ENCODE measurements at regions not wholly inside any gene's neighbourhood (a gene's known extent, or its start where the extent isn't known, plus 50 kb on each side); places are given as distances from the start of the nearest gene placed in this dataset.

GRCh38 chr1:115475901-115476300 lies 137.9 kb upstream of the NGF start:
- Histone ChIP-seq H3K79me2 (ENCODE audit: insufficient read depth) (no peaks in the 10 kb centered on the region), H3K4me1 (ENCODE audit: control insufficient read depth in 1 of 2, insufficient read depth in 2 of 2, low read depth in 1 of 2, low read length in 1 of 2) (peaks cover 0 to 7% of the 10 kb centered on the region in 2 experiments; a peak in 1 of 4 replicates), H3F3A (replicated peaks; ENCODE audit: insufficient read depth) (no peaks in the 10 kb centered on the region), H3K27me3 (ENCODE audit: insufficient read depth) (no peaks in the 10 kb centered on the region), H3K9ac (no peak overlapping the region), H3K9me2 (no peaks in the 10 kb centered on the region), H3K4me3 (ENCODE audit: low read depth in 2 of 2, low read length in 1 of 2) (no peak overlapping the region), H3K9me3 (no peaks in the 10 kb centered on the region), H3K27ac (ENCODE audit: low read depth in 2 of 2, low read length in 1 of 2) (no peak overlapping the region), H3K4me2 (no peak overlapping the region), H3K36me3 (replicated peaks in 1 of 2; ENCODE audit: control insufficient read depth in 1 of 2, insufficient read depth in 2 of 2, low read length in 1 of 2) (no peaks in the 10 kb centered on the region), H4K20me1 (ENCODE audit: insufficient read depth) (no peaks in the 10 kb centered on the region), H2AFZ (ENCODE audit: low read depth) (no peak overlapping the region)
- no peak for TF ChIP-seq POLR2AphosphoS5 (IDR thresholded peaks at IDR 0.05; ENCODE audit: low read depth, low read length)
- no peak for TF ChIP-seq FOXM1 (IDR thresholded peaks at IDR 0.05; ENCODE audit: low read depth)
- no peak for TF ChIP-seq RFX5 (IDR thresholded peaks at IDR 0.05; ENCODE audit: low read length)
- TF ChIP-seq EZH2phosphoT487 (IDR thresholded peaks at IDR 0.05; ENCODE audit: borderline replicate concordance, low read depth): no peak
- TF ChIP-seq GABPA (IDR thresholded peaks at IDR 0.05; ENCODE audit: low read depth): no peak
- POLR2A ChIA-PET: no interaction called here
- WGBS (ENCODE audit: low lambda C conversion rate): 69% methylated on average over 5 of the region's 5 CpGs
- no peak for DNase-seq
- CTCF ChIA-PET: interaction anchor here (1.1 to 2.7 kb wide), 4 partner anchors 120 to 340 kb away, joined by 3 to 15 read pairs (median 12); no protein-coding TSS in a partner anchor

GRCh38 chr1:115475252-115475651 lies 137.2 kb upstream of the NGF start:
- no peaks in the 10 kb centered on the region for H4K20me1 ChIP-seq (ENCODE audit: insufficient read depth)
- ChIA-PET CTCF (interaction anchor here (1.1 kb wide), 1 partner anchor 337 kb away, joined by 9 read pairs; no protein-coding TSS in a partner anchor), POLR2A (no interaction called here)
- no peaks in the 10 kb centered on the region for H3K9me2 ChIP-seq
- H2AFZ ChIP-seq (ENCODE audit: low read depth): no peak overlapping the region
- peaks cover 2% of the 10 kb centered on the region for H3F3A ChIP-seq (replicated peaks; ENCODE audit: insufficient read depth)
- TF ChIP-seq PBX3 (IDR thresholded peaks at IDR 0.05): no peak
- H3K4me1 ChIP-seq (ENCODE audit: control insufficient read depth in 1 of 2, insufficient read depth in 2 of 2, low read depth in 1 of 2, low read length in 1 of 2): peaks cover 3 to 7% of the 10 kb centered on the region in 2 experiments; a peak in 1 of 4 replicates
- 100% methylated on average over 1 of the region's 2 CpGs for WGBS (ENCODE audit: low lambda C conversion rate)
- no peak overlapping the region for H3K9ac ChIP-seq
- DNase-seq: no peak
- no peak overlapping the region for H3K27ac ChIP-seq (ENCODE audit: low read depth in 2 of 2, low read length in 1 of 2)
- H3K4me3 ChIP-seq (ENCODE audit: low read depth in 2 of 2, low read length in 1 of 2): no peak overlapping the region
- no peaks in the 10 kb centered on the region for H3K27me3 ChIP-seq (ENCODE audit: insufficient read depth)
- no peaks in the 10 kb centered on the region for H3K9me3 ChIP-seq
- H3K4me2 ChIP-seq: no peak overlapping the region
- no peaks in the 10 kb centered on the region for H3K79me2 ChIP-seq (ENCODE audit: insufficient read depth)
- no peaks in the 10 kb centered on the region for H3K36me3 ChIP-seq (replicated peaks in 1 of 2; ENCODE audit: control insufficient read depth in 1 of 2, insufficient read depth in 2 of 2, low read length in 1 of 2)

- CTCF ChIA-PET: interaction anchor here (2.6 to 10.5 kb wide), 2 partner anchors 122 to 335 kb away, joined by 8 to 280 read pairs; no protein-coding TSS in a partner anchor
- H3K27ac ChIP-seq (ENCODE audit: low read depth in 2 of 2, low read length in 1 of 2): no peak overlapping the region
- H3K4me3 ChIP-seq (ENCODE audit: low read depth in 2 of 2, low read length in 1 of 2): no peak overlapping the region
- no peaks in the 10 kb centered on the region for H3K9me2 ChIP-seq
- H3K9ac ChIP-seq: no peak overlapping the region
- H3F3A ChIP-seq (replicated peaks; ENCODE audit: insufficient read depth): peaks cover 12% of the 10 kb centered on the region
- H2AFZ ChIP-seq (ENCODE audit: low read depth): no peak overlapping the region
- no peaks in the 10 kb centered on the region for H4K20me1 ChIP-seq (ENCODE audit: insufficient read depth)
- no peaks in the 10 kb centered on the region for H3K79me2 ChIP-seq (ENCODE audit: insufficient read depth)
- no peaks in the 10 kb centered on the region for H3K9me3 ChIP-seq
- no peak overlapping the region for H3K4me2 ChIP-seq
- H3K36me3 ChIP-seq (replicated peaks in 1 of 2; ENCODE audit: control insufficient read depth in 1 of 2, insufficient read depth in 2 of 2, low read length in 1 of 2): no peaks in the 10 kb centered on the region
- H3K27me3 ChIP-seq (ENCODE audit: insufficient read depth): no peaks in the 10 kb centered on the region
- no peak for DNase-seq
- TF ChIP-seq NFIC (IDR thresholded peaks at IDR 0.05; ENCODE audit: borderline replicate concordance) (no peak), TAF1 (IDR thresholded peaks at IDR 0.05; ENCODE audit: borderline replicate concordance, low read depth, low read length) (no peak), MAX (IDR thresholded peaks at IDR 0.05; ENCODE audit: low read depth) (no peak), TEAD4 (IDR thresholded peaks at IDR 0.05; ENCODE audit: borderline replicate concordance, insufficient read depth) (no peak), POLR2AphosphoS5 (IDR thresholded peaks at IDR 0.05; ENCODE audit: low read depth, low read length) (no peak), REST (IDR thresholded peaks at IDR 0.05; ENCODE audit: low read depth, low read length) (no peak), RXRA (IDR thresholded peaks at IDR 0.05; ENCODE audit: borderline replicate concordance, low read depth) (no peak), FOSL2 (IDR thresholded peaks at IDR 0.05; ENCODE audit: borderline replicate concordance, low read depth) (no peak), MEF2A (IDR thresholded peaks at IDR 0.05; ENCODE audit: borderline replicate concordance, low read depth) (no peak), GABPA (IDR thresholded peaks at IDR 0.05; ENCODE audit: low read depth) (no peak)
- POLR2A ChIA-PET: no interaction called here
- H3K4me1 ChIP-seq (ENCODE audit: control insufficient read depth in 1 of 2, insufficient read depth in 2 of 2, low read depth in 1 of 2, low read length in 1 of 2): peaks cover 2 to 8% of the 10 kb centered on the region in 2 experiments; a peak in 1 of 4 replicates
- 76% methylated on average over 5 of the region's 8 CpGs for WGBS (ENCODE audit: low lambda C conversion rate)
Observed at GRCh38 chr1:115473986-115474565, 136.0 kb upstream of the NGF start.
